HG03039 (cell line): ENCODE measurements at regions not wholly inside any gene's neighbourhood (a gene's known extent, or its start where the extent isn't known, plus 50 kb on each side); places are given as distances from the start of the nearest gene placed in this dataset.

Experiments
- ATAC-seq: cut with Tn5 transposase; IDR thresholded peaks from one replicate; pipeline ENCODE4 v1.9.1; 2021; ENCODE audit warnings: mild to moderate bottlenecking, moderate library complexity; ENCODE audit not compliant: unreplicated experiment

DNA sequence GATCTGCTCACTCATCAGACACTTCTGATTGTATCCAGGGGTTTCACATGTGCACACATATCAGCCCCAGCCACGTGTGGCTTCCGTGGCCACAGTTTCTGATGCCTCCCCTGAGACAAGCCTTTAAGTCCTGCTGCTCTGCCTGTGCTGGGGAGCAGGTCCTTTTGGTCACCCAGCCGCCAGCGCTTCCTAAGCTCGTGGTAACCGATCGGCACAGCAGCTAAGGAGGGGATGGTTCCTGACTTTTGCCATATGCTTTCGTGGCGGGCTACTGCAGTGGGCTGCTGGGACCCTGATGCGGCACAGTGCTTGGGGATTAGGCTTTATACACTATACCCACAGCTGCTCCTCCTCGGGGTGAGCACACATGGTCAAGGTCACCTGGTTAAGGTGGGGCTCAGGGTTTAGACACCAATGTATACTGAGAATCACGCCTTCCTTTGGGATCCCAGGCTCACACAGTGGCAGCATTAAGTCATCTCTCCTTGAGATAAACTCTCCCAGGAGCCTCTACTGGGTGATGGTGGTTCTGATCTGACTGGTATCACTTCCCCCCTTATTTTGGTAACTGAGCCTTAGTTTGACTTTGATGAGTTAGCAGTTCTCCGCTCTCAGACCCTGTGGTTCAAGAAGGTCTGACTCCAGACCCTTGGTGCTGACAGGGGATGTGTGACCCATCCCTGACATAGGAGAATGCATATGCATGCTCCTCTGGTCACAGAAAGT lies 85.9 kb upstream of the KCNG1 start:
- no peak for ATAC-seq

DNA sequence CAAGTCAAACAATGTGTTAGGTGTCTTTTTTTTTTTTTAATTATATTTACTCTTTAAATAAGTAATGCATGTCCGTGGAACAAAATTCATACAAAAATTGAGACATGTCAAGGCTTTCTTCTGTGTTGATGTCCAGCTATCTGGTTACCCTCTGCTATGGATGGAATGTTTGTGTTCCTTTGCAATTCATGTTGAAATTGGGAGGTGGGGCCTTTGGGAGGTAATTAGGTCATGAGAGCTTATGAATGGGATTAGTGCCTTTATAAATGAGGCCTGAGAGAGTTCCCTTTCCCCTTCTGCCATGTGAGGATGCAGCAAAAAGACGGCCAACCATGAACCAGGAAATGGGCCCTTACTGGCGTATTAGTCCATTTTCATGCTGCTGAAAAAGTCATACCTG lies 83.1 kb upstream of the KCNG1 start:
- no peak for ATAC-seq

DNA sequence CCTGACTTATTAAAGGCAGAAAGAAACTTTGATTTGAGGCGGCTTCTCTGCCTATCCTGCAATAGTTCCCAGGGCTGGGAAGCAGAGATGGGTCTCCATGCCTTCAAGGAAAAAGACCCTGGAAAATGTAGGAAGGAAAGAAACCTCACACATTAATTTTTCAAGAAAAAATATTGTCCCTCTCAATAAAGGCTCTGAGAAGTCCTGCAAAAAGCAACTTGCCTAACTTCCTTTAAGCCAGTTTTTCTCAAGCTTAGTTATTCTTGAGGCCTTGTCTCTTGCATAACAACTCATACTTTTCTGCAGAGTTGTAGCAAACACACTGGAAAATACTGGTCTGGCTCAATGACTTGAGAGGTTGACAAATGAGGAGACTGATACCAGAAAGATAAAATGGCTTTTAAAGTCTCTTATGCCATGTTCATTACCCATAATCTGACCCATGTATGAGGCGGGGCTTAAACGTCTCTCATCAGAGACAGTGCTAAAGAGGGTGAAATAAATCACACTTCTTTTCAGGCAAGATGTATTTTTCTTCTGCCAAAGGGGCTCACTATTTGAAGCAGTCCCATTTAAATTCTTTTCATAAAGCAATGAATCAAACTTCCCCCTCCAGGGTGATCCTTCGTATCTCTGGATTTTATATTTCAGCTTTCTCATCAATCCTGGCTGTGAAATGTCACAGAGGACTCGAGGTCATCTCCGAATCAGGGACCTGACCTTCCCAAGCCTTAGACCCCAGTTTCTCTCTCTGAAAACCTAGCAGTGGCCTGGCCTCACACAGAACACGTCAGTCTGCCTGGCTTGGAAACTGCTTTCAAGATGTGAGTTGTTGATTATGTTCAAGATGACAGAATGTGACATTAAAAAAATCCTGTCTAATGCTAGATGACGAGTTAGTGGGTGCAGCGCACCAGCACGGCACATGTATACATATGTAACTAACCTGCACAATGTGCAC lies 82.3 kb upstream of the KCNG1 start:
- ATAC-seq, result no peak

DNA sequence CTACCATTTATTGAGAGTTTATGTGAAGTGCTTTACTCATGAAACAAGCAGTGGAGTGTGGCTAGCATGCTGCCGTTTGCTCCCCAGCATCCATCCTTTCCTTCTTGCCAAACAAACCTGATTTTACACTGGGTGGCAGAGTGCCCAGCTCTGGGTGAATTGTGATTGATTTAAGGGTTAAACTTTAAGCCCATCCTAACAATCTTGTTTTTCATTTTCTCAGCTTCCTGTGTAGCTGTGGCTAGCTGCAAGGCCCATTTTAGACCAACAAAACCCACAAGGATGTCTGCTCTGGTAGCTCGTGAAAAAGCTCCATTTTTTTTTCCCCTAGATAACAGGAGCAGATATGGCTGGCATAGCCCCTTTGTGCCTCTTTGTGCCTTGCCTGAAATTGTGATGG lies 77.7 kb upstream of the KCNG1 start:
- ATAC-seq, result no peak

DNA sequence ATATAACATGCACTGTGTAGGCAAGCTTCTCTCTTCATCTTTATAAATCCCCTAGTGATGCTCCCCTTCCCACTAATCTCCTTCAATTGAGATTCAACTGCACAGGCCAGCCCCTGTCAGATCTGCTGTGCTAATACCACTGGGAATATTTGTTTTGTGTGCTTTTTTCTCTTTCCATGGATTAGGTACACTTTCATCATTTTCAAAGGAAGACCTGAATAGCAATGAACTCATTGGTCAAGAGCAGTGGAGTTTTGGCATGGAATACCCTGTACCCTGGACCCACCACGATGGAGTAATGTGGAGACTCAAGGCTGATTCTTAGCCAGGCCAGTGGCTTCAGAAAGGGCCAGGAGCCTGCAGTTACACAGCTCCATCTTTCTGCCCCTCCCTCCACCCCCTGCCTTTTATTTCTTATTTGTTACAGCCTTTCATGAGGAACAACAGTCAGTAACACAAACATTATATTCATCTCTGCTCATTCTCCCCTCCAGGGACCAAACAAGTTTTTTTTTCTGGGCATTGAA lies 75.4 kb upstream of the KCNG1 start:
- no peak for ATAC-seq

DNA sequence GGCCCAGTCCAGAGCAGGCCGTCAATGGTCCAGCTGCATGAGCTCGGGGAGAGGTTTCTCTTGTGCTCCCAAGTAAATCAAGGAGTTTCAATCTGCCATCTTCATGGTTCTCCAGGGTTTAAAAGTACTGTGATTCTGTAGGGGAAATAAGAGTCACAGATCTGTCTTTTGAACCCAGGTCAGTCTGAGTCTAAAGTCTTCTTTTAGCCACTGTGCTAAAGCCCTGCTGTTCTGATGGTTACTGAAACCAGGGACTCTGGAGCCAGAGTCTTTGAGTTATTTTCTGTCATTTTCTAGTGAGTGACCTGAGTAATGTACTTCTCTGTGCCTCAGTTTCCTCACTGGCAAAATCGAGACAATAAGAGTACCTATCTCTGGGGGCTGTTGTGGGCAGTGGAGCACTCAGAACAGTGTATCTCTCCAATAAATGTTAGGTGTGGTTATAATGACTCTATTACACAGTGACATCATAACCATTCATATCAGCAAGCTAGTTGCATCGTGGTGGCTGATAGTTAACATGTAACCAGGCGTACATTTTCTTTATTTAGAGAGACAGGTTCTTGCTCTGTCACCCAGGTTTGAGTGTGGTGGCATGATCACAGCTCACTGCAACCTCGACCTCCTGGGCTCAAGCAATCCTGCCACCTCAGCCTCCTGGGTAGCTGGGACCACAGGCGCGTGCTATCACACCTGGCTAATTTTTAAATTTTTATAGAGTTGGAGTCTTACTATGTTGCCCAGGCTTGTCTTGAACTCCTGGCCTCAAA lies 74.6 kb upstream of the KCNG1 start:
- no peak for ATAC-seq

DNA sequence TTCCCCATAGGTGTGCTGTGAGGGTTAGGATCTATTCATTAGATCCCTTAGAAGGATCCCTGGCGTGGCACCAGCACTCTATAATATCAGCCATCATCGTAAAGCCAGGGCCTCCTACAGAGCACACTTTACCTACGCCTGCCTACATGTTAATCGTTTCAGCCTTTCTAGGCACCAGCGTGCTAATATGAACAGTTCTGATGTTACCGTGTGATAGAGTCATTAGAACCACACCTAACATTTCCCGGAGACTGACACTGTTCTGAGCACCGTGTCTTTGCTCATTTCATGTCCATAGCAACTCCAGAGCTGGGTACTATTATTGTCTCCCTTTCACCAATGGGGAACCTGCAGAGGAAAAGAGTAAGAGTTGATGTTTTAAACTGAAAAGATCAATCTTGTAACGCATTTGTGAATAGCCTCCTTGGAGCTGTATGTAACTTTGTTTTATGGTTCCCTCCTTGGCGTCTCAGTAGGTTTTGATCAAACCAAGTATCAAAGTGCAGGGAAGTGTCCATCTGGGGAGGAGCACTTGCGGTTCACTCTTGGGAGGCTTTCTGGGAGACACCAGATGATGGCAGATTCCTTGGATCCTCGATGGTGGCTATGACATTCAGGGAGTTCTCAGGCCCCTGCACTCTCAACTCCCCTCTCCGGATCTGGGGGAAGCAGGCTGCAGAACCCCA lies 73.8 kb upstream of the KCNG1 start:
- ATAC-seq, result no peak

DNA sequence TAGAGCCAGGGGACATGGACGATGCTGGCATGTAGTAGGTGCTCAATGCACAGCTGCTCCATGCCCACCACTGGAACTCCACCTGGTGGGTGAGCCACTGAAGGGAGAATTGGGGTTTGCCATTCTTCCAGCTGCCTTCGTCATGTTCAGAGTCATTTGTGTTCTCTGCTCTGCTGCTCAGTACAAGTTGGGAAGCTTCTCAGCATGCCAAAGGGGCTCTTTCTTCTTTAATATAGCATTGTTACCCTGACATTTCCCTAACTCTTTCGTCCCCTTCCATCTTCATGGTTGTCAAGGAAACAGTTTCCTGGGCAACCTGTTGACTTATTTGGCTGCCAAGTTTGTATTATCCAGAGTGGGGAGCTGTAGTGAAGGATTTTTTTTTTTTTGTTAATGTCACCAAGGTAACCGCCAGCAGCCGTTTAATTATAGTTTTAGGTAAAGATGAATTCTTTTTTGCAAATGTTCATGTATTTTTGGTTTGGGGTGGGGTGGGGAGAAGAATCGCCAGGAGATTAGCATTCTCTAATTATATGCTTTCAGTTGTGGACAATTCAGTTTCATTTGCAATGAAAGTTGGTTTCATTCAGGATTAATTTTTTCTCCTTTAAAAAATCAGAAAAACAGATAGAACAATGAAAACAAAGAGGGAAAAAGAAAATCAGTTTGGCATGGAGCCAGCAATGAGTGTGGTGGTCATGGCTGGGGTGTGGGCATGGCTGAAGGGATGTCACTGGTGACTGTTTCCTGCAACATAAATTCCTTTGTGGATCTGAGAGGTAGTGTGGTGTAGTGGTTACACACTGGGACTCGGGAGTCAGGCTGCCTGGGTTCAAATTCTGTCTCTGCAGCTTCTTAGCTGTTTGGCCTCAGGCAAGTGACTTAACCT lies 73.0 kb upstream of the KCNG1 start:
- ATAC-seq, result no peak

DNA sequence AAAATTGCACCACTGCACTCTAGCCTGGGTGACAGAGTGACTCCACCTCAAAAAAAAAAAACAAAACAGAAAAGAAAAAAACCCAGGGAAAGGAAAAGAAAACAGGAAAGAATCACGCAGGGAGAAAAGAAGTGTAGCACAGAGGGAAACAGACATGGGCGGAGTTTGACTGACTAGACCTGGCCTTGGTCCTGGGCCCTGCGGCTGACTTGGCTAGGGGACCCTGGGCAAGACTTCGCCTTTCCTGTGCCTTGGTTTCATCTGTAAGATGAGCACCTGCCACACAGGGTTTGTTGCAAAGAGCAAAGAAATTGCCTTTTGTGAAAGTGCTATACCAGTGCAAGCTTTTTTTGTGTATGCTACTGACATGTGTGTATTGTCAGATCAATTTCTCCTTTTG lies 71.3 kb upstream of the KCNG1 start:
- ATAC-seq, result no peak

DNA sequence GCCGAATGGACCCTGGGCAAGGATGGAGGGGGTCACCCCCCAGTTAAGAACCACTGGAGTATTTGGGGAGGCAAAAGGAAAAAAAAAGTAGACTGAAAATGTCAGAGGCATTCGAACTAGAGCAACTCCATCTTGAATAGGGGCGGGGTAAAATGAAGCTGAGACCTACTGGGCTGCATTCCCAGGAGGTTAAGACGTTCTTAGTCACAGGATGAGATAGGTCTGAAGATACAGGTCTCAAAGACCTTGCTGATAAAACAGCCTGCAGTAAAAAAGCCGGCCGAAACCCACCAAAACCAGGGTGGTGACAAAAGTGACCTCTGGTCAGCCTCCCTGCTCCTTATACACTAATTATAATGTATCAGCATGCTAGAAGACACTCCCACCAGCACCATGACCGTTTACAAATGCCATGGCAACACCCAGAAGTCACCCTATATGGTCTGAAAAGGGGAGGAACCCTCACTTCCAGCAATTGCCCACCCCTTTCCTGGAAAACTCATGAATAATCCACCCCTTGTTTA lies 70.4 kb upstream of the KCNG1 start:
- no peak for ATAC-seq

DNA sequence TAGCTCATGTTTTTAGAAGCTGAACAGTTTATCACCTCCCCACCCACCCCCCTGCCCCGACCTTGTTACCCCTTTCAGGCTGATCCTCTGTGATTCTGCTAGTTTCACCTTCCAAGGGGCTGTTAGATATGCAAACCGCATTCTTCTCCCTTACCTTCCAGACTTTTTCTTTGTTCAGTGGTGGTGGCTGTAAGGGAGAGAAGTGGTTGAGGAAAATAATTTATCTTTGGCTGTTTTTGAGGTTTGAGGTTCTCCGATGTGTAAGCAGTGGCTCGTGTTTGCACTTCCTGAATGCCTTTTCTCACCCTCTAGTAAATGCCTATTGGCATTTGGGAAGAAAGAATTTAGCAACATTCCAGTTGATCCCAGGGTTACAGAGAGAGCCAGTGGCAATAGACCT lies 69.4 kb upstream of the KCNG1 start:
- ATAC-seq, result no peak

DNA sequence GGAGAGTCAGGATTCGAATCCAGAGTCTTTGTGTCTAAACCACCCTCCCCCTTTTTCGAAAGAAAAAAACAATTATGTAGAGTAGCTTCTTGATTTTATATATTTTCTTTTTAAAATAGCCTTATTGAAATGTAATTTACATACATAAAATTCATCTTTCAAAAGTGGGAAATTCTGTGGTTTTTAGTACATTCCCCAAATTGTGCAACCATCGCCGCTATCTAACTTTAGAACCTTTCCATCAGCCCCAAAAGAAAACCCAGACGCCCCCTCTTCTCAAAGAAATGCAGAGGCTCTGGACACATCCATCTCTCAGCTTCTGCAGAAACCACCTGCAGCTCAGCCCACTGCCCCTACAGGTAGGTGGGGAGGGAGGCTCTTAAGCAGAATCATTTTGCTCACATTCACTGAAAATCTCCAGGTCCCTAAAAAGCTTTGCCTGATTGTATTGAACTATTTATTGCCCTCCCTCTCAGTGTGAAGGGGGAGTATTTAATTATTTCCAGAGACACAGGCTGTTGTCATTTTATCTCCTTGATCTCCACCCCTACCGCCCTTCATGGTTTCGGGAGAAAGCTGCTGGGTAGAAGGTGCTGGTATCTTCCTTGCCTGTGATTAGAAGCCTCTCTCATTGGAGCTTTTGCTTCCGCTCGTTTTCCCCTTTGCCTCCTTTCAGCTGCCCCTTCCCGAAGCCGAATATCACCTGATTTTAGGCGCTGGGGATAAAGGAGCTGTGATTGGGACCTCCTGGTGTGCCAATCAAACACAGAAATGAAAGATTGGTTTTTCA lies 68.7 kb upstream of the KCNG1 start:
- ATAC-seq, result no peak

DNA sequence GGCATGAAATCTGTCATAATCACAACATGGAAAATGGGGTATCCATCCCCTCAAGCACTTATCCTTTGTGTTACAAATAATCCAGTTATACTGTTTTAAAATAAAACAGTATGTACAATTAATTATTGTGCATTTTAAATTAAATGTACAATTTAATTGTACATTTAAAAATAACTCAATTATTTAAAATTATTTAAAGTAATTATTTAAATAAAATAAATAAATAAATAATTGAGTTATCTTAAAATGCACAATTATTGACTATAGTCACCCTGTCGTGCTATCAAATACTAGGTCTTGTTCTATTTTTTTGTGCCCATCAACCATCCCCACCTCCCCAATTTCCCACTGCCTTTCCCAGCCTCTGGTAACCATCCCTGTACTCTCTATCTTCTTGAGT lies 66.9 kb upstream of the KCNG1 start:
- ATAC-seq, result no peak

DNA sequence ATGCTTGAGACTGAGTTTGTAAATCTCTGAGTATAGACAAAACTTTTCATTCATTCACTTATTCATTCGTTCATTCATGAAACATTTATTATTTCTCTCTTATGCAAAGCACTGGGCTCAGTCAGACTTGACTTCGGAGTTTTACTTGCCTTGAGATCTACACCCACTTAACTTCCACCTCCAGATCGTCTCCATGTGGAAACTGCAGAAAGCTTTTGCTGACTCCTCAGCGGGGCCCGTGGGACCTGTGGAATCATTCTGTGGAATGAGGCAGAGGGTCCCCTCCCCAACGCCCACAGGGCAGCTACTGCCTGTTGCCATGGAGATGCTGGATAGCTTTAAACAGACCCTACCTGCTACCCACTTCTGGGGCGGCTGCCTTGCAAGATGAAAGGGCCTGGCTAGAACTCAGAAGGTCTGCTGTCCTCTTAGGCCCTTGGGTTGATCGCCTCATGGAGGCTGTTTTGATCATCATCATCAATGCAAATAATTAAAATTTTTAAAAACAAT lies 66.4 kb upstream of the KCNG1 start:
- no peak for ATAC-seq

DNA sequence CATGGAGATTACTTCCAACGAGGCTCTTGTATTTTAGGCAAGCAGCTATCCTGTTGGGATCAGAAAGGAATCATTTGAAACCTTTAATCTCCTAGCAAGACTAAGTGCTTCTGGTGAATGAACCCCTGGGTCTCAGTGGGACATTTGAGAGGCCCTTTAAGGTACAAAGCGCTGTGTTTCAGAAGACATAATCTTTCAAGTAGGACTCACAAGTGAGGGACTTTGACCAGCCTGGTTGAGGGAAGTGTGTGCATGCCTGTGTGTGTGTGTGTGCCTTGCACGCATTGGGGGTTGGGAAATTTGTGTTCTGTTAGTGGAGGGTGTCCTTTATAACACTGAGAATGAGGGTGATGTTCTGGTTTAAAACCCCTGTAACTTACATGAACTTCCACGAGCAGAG lies 64.4 kb upstream of the KCNG1 start:
- ATAC-seq, result no peak

DNA sequence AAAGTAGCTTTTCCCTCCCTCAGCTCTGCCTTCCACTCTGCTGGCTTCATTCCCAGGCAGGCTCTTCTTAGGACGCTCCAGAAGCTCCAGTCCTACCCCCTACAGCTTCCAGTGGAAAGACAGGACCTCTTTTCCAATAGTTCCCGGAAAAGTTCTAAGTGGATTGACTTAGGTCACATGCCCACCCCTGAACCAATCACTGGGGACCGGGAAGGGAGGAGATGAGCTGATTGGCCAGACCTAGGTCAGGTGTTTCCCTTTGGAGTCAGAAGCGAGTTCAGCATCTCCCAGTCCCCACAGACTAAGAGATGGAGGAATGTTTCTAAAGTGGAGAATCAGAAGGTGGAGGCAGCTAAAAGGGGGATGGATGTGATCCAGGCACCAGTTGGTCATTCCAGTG lies 62.9 kb upstream of the KCNG1 start:
- no peak for ATAC-seq

DNA sequence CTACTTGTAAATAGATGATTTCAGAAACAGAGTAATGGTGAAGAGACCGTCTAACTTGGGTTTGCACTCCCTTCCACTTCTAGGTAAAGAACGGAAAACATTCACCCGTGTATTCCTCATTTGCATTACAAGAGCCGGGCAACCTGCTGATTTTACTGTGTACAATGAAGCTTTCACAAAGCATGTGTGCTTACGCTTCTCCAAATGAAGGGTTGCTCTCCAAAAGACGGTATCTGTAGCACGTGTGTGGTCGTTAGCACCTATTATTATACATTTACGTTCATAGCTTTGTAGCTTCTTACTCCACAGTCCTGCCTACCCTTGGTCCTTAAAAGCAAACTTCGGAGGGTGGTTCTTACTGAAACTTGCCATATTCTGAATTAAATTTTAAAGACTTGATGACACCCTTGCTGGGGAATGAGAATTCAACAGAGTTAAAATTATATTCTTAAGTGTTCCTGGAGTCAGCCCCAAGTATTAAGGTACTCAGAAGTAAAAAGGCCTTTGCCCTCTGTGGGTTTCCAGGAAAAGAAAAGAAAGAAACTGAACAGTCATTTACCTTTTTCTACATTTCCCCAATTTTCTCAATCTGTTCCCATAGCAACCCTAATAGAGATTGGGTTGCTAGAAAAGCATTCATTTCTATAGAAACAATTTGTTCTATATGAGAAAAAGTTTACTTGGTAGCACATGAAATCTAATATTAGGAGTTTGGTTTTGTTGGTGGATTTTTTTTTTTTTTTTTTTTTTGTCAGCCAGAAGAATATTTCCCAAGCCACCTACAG lies 61.9 kb upstream of the KCNG1 start:
- ATAC-seq, result no peak

DNA sequence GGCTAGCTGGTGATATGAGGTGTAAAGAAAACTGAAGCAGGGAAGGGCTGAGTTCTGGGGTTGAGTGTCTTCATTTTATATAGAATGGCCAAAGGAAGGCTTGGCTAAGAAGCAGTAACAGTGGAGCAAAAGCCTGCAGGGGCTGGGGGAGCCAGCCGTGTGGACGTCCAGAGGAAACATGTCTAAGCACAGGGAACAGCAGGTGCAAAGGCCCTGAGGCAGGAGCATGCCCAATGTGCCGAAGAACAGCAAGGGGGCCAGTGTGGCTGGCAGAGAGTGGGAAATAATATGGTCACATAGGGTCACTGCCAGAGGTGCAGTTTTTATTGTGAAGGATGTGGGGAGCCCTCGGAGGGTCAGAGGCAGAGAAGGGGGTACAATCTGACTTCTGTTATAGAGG lies 60.5 kb upstream of the KCNG1 start:
- ATAC-seq, result no peak
